HG02678 (cell line): ENCODE measurements at regions not wholly inside any gene's neighbourhood (a gene's known extent, or its start where the extent isn't known, plus 50 kb on each side); places are given as distances from the start of the nearest gene placed in this dataset.

Source experiments
- ATAC-seq: cut with Tn5 transposase; IDR thresholded peaks from one replicate; pipeline ENCODE4 v1.9.1; 2021; ENCODE audit warnings: mild to moderate bottlenecking, moderate library complexity; ENCODE audit not compliant: unreplicated experiment

DNA sequence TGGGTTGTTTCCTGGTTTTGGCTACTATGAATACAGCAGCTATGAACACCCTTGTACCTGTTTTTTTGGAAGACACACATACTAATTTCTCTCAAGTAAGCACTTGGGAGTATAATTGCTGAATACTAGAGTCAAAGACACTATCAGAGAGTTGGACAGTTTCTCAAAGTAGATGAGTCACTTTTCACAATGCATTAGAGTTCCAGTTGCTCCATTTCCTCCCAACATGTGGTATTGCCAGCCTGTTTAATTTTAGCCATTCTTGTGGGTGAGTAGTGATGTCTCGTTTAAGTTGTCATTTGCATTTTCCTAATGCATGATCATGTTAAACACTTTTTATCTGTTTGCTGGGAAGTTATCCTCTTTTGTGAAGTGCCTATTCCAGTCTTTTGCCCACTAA lies 81.6 kb upstream of the GDNF start:
- no peak for ATAC-seq

DNA sequence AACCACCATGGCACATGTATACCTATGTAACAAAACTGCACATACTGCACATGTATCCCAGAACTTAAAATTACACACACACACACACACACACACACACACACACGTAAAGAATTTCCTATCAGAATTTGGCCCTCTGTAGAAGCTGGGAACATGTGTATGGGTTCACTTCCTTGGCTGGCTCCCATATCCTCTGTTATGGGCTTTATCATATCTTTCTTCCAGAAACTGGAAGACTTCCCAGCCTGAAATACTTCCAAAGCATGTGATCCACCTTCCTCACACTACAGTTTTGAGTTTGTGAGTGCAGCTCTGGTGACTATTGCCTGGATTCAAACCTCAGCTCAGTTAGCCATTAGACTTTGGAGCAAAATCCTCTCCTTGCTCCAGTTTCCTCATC lies 78.6 kb upstream of the GDNF start:
- no peak for ATAC-seq

- no peak for ATAC-seq
These were observed 76.7 kb upstream of the GDNF start for GRCh38 chr5:37916525-37916924.

- peak; percentile 66 for ATAC-seq
These were observed 75.4 kb upstream of the GDNF start for GRCh38 chr5:37915097-37915736.

GRCh38 chr5:37909610-37910266 lies 69.9 kb upstream of the GDNF start:
- peak; percentile 84 for ATAC-seq

DNA sequence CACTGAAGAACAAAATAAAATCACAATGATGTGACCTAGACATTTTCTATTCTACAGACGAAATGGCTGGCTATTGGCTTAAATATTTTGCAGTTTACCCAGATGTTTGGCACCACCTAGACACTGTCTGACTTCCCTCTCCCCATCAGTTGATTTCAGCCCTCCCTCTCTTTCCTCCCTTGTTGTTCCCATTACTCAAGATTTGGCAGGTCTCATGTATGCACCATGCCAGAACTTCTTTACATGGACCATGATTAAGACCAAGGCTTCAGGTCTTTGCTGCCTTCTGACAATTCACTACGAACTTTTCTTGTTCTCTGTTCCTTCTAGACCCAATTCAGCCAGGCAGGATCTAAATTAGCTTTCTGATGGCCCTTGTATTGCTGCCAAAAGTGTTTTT lies 66.6 kb upstream of the GDNF start:
- no peak for ATAC-seq

GRCh38 chr5:37905230-37905629 lies 65.4 kb upstream of the GDNF start:
- no peak for ATAC-seq

DNA sequence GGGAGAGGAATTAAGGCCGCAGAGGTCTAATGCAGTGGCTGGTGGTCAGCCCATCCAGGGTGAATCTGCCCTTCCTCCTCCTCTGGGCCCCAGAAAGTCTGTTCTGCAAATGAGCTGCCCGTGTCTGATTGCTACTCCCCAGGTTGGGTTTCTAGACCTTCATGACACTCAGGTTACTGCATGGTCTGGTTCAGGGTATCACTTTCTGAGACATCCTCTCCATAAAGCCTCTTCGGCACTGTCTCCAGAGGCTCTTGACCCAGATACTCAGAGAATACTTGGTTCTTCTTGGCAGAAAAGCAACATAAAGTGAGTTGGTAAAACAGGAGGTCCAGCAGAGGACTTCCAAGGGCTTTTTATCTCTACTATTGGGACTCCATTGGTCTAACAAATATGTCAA lies 62.5 kb upstream of the GDNF start:
- ATAC-seq, result no peak

DNA sequence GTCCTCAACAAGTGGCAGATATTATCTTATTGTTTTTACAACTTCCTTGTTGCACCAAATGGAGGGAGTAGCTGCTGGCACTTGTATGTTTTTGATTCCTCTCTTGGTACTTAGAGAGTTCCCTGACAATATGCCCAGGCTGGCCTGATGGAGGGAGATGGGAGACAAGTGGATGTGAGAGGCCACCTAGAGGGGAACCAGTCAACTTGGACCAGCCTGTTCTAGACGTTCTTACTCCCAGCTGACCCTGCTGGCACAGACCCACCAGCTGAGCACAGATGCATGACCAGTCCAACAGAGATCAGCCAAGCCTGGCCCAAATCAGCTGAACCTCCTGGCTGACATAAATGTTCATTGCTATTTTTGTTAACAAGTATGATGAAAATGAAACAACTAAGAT lies 60.9 kb upstream of the GDNF start:
- ATAC-seq, result no peak

DNA sequence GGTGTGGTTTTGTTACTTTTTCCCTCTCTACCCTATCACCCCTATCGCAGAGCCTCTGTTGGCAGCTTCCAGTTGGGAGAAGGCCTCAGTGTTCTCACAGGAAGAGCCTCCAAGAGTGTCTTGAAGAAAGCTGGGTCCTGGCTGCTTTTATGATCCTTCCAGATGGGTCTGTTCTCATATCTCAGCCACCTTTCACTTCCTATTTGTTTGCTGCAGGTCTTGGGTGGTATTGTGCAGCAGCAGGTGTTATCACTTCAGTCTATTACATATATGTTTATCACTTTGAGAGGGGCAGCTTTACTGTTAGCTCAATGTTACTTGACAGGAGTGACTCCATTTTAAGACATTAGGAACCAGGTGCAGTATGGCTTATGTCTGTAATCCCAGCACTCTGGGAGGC lies 59.2 kb upstream of the GDNF start:
- ATAC-seq, result no peak

- no peak for ATAC-seq
These were observed 56.3 kb upstream of the GDNF start for GRCh38 chr5:37896159-37896558.

- ATAC-seq, result no peak
These were observed 53.7 kb upstream of the GDNF start for GRCh38 chr5:37893434-37894134.

DNA sequence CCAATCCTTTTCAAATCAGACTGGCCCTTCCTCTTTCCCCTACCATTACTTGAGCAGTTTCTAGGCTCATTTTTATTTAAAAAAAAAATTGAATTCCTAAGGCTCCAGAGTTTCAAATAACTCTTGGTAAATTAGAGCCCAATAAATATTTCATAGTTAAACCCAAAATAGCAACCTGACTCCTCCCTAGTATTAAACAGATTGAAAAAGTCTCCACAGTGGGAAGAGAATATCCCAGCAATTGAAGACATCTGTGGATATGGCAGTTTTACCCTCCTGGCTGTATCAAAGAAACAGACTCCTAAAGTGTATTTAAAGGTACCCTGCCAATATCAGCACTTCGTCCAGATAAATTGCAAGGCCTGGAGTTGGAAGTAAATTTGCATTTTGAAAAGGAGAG lies 52.7 kb upstream of the GDNF start:
- no peak for ATAC-seq

- ATAC-seq, result no peak
These were observed 52.0 kb upstream of the GDNF start for GRCh38 chr5:37891832-37892231.

DNA sequence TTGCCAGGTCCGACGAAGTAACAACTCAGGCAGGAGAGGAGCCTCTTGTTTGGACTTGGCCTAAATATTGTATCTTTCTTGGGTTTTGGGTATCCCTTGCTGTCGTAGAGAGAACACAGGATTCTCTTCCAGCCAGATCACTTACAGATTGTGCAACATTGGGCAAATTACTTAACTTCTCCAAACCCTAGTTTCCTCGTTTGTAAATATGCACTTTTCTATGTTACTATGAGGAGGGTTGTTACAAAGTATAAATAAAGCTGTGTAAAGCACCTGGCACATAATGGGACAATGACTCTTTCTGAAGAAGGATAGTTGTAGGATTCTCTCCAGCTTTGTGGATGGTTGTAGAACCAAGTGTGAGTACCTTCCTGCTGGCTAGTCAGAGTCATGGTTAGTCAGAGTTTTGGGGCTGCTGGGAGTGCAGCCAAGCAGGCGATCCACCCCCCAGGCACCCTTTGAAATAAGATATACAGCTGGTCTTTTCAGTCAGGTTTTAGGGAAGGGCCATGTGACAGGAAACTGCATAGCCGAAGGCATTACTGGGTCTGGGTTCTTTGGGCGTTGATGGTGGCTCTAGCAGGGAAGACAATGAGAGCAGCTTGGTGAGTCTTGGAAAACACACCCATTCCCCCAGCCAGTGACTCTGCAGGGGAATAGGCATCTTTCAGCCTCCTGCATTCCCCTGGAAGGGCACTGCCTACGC lies 49.9 kb upstream of the GDNF start:
- no peak for ATAC-seq
